GM23248 (cell line): ENCODE measurements at regions not wholly inside any gene's neighbourhood (a gene's known extent, or its start where the extent isn't known, plus 50 kb on each side); places are given as distances from the start of the nearest gene placed in this dataset.

ENCODE experiments used
- EZH2 ChIP-seq: fragments of 200-600 bp; sonication (generic); IDR thresholded peaks from 2 replicates; pipeline ENCODE4 v1.6.1; 2018; ENCODE audit warnings: antibody characterized with exemption, mild to moderate bottlenecking; ENCODE audit not compliant: insufficient read depth, poor library complexity, severe bottlenecking
- EZH2phosphoT487 ChIP-seq: fragments of 200-600 bp; sonication (generic); IDR thresholded peaks from 2 replicates; pipeline ENCODE4 v1.6.1; 2018; ENCODE audit warnings: antibody characterized with exemption, moderate library complexity, mild to moderate bottlenecking, low read depth; ENCODE audit not compliant: insufficient read depth

- TF ChIP-seq EZH2 (no peak), EZH2phosphoT487 (no peak)
Measured at GRCh38 chr13:62453761-62454160, 1038.1 kb upstream of the PCDH20 start.
